HCEC 1CT (cell line): ENCODE measurements at regions not wholly inside any gene's neighbourhood (a gene's known extent, or its start where the extent isn't known, plus 50 kb on each side); places are given as distances from the start of the nearest gene placed in this dataset.
"Not testable (repeated sequence)": the region's sequence is repeated elsewhere in the genome, so short reads cannot be mapped to it uniquely, and the experiment has no call there.

ENCODE experiments used
- DNase-seq: peaks from one replicate; pipeline ENCODE4 v3.0.0-alpha.2; 2017

DNA sequence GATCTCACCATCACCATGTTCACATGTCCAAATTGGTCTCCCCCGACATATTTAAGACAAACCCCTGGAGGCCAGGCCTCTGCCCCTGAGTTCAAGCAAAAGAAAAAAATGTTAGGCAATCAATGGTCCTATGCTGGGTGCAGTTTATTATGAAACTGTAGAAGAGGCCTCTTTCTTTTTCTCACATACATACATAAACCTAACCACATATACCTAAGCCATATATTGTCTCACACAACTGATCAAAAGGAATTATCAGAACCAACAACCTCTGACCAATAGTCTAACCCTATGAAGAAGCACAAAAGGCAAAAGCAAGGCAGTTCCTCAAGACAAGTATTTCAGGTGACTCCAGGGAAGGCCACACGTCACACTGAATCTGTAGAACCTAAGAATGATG, 49.9 kb downstream of the ILRUN start:
- no peak for DNase-seq

DNA sequence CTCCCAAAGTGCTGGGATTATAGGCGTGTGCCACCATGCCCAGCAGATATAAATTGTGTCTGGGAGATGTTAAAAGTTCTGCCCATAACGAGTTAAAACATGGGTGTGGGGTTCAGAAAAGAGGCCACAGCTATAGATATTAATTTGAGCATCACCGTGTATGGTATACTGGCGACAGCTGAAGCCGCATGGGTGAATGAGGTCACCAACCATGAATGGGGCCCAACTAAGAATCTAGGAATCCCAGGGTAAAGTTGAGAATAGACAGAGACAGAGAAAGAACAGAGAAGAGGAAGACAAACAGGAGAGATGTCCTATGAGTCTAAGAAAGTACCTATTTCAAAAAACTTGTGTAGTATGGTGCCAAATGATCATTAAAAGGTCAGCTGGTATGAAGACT, 50.9 kb downstream of the ILRUN start:
- no peak for DNase-seq

DNA sequence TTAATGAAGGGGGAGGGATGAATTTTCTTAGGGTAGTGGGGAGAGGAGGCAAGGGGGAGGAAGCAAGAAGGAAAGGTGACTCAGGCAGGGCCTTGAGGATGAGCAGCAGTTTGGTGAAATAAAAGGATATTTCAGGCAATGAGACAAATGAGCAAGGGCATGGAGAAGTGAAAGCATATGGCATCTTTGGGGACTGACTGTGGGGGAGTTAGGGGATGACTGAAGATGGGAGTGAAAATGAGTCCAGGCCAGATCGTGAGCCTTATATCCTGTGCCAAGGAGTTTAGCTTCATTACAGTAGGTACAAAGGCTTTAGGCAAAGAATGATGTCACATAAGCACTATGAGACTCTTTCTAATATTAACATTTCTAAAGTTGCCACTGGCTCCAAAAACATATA, 51.9 kb downstream of the ILRUN start:
- no peak for DNase-seq

DNA sequence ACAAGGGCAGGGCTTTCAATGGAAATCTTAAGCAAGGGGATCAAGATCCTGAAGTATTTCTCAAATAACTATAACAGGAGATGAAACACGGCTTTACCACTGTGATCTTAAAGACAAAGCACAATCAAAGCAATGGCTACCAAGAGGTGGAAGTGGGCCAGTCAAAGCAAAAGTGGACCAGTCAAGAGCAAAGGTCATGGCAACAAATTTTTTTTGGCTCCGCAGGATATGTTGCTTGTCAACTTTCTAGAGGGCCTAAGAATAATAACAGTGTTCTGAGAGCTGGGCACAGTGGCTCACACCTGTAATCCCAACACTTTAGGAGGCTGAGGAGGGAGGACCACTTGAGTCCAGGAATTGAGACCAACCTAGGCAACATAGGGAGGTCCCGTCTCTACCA, 54.1 kb downstream of the ILRUN start:
- DNase-seq, result no peak

DNA sequence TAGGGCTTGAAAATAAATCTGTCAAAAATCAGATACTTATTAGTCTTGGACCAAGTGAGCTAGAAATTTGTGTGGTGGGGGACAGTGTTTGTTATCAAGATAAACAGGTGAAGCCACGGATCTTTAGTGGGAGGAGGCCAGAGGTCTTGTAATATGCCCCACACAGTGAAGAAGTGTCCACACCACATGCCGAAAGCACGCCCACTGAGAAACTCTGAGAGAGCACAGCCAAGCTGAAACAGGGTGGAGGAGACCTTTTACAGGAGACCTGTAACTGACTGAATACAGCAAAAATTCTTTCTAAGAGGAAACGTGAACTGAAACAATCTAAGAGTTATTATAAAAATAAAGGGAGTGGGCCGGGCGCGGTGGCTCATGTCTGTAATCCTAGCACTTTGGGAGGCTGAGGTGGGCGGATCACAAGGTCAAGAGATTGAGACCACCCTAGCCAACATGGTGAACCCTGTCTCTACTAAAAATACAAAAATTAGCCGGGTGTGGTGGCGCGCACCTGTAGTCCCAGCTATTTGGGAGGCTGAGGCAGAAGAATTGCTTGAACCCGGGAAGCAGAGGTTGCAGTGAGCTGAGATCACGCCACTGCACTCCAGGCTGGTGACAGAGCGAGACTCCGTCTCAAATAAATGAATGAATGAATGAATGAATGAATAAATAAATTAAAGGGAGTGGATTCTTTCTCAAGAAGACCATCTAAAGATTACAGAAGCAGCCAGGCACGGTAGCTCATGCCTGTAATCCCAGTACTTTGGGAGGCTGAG, 56.3 kb downstream of the ILRUN start:
- not testable (repeated sequence) for DNase-seq

DNA sequence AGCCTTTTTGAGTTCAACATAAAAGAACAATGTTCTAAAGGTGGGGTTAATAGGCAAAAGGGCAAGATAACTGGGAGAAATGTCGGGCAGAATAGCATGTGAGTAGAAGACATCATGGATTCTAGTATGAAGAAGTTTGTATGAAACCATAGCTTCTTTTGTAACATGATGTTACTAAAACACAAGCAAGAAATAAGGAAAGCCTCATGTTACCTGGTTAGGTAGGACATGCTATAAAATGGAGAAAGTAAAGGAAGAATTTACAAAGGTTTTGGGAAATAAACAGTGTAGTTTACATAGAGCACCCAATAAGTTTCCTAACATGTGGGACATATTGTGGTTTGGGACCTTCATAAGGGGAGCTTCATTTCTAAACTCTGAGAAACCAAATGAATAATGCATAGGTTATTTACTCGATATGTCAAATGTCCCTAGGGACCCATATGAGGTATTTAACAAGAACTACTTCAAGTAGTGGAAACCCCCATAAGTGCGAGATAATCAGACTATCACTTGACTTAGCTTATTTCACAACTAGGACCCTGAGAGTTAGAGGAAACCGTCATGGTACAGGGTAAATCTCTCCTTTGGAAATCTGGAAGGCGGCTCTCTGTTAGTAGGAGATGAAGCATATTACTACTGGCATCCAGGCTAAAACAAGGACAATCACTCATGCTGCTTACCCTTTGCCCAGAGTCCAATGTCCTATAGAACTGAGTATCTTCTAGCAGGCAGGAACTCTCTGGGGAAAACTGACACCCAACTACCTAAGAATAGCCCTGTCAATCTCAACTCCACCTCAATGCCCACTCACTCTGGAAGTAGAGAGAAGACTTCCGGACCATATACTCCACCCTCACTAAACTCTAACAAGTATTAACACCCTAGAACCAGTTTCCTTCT, 57.5 kb downstream of the ILRUN start:
- no peak for DNase-seq

- peak; percentile 22 for DNase-seq
These were observed 62.8 kb downstream of the ILRUN start for GRCh38 chr6:34633785-34634184.

DNA sequence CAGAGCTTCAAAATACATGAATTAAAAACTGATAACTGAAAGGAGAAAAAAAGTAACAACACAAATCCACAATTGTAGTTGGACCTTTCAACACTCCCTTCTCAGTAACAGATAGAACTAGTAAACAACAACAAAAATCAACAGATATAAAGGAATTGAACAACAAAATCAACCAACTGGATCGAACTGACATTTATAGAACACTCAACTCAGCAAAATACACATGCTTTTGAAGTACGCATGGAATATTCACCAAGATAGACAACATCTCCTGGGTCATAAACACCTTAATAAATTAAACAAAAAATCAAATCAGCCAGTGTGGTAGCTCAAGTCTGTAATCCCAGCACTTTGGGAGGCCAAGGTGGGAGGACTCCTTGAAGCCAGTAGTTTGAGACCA, 63.3 kb downstream of the ILRUN start:
- DNase-seq, result no peak

DNA sequence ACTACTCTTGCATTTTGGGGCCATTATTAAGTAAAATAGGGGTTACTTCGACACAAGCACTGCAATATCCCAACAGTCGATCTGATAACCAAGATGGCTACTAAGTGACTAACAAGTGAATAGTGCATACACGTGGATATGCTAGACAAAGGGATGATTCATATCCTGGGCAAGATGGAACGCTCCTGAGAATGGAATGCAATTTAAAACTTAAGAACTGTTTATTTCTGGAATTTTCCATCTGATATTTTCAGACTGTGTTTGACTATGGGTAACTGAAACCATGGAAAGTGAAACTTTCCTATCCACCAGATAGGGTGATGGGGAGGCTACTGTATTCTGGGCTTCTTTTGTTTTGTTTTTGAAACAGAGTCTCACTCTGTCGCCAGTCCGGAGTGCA, 66.5 kb downstream of the ILRUN start:
- DNase-seq, result peak; percentile 89

DNA sequence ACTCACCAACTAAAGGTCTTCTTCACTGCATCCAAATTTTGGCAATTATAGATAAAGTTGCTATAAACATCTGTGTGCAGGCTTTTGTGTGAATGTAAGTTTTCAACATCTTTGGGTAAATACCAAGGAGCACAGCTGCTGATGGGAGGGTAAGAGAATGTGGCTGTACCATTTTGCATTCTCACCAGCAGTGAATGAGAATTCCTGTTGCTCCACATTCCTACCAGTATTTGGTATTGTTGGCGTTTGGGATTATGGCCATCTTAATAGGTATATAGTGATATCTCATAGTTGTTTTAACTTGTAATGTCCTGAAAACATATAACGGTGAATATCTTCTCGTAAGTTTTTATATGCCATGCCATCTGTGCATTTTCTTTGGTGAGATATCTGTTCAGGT, 69.3 kb downstream of the ILRUN start:
- DNase-seq, result no peak

DNA sequence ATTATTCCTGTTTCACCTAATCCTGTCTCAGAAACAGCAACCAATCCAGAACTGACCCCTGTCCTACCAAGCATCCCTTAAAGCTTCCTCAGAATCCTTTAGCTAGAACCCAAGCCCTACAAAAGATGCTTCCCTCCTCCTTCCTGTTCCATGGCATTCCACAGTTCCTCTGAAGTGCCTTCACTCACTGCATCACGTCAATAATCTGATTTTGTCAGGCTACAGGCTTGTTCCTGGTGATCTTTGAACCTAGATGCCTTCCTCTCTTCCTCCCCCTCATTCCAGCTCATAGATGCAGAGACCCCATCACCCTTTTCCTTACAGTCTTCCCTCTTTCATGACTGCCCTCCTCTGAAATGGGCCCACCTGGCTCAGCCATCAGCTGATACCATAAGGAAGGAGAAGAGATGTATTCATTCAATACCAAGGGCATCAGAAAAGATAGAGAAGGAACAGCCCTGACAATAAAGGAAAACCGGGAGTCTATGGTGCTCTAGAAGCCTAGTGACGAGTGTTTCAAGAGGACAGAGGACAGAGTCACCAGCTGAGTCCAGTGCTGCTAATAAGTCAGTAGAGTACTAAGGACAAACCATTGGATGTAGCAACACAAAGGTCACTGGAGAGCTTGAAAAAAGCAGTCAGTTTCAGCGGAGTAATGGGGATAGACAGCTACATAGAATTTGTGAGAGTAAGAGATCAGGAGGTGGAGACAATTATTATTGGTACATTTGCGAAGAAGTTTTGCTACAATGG, 62.5 kb upstream of the SPDEF start:
- DNase-seq, result no peak

DNA sequence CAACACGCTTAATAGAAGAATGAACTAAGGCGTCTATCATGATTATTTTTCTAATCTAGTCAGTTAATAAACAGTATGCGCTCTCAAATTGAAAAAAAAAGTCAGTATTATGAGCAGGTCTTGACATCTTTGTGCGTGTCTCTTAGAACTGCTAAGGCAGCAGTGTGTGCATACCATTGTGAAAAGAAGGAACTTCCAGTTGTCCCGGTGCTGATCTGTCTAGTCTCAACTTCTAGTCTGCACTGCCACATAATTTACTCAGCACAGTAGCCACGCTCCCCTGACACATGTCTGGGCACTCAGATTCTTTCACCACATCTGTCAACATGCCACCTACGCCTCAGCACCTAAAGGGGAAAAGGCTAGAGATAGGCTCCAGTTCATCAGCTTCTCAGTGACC, 61.1 kb upstream of the SPDEF start:
- DNase-seq, result no peak

GRCh38 chr6:34616227-34616585, 60.1 kb upstream of the SPDEF start:
- no peak for DNase-seq

- DNase-seq, result no peak
These were observed 59.6 kb upstream of the SPDEF start for GRCh38 chr6:34615574-34616226.

- peak; percentile 92 for DNase-seq
These were observed 54.8 kb upstream of the SPDEF start for GRCh38 chr6:34610819-34611477.

- DNase-seq, result peak; percentile 34
These were observed 52.4 kb upstream of the SPDEF start for GRCh38 chr6:34608321-34609091.

- DNase-seq, result no peak
These were observed 50.5 kb upstream of the SPDEF start for GRCh38 chr6:34606477-34607265.
